Gastrocnemius medialis (tissue), 4 donors: ENCODE measurements at regions not wholly inside any gene's neighbourhood (a gene's known extent, or its start where the extent isn't known, plus 50 kb on each side); places are given as distances from the start of the nearest gene placed in this dataset.
A peak's percentile ranks its signal among the peaks of the same experiment; 100 is the strongest.

Experiments
- ATAC-seq, 2 donors: fragments of 150-250 bp; one replicate each; pipeline ENCODE4 v1.9.1; 2016
- DNase-seq, 2 donors: peaks; one replicate each; pipeline ENCODE4 v3.0.0-alpha.2; 2019
- H3K27ac ChIP-seq, 4 donors: fragments of 200-600 bp; sonication (generic); 1 replicate in 1 of 4; 2 replicates in 3 of 4; pipeline ENCODE4 v1.5.1; 2016 to 2018; ENCODE audit warnings: mild to moderate bottlenecking in 2 of 4, moderate library complexity in 1 of 4
- H3K27me3 ChIP-seq, 3 donors: fragments of 200-600 bp; sonication (generic) in 2 of 3; 1 replicate in 1 of 3; 2 replicates in 2 of 3; pipeline versions ENCODE4 v1.5.1 to v1.6.0; 2016 to 2019; ENCODE audit warnings: mild to moderate bottlenecking in 1 of 3, moderate library complexity in 1 of 3
- H3K36me3 ChIP-seq, 2 donors: fragments of 200-600 bp; sonication (generic) in 1 of 2; one replicate each; pipeline ENCODE4 v1.5.1; 2017 to 2018
- H3K4me1 ChIP-seq, 2 donors: fragments of 200-600 bp; sonication (generic) in 1 of 2; one replicate each; pipeline ENCODE4 v1.5.1; 2016 to 2017; ENCODE audit warnings: mild to moderate bottlenecking in 2 of 2
- H3K4me3 ChIP-seq, 4 donors: fragments of 200-600 bp; sonication (generic) in 3 of 4; 1 replicate in 1 of 4; 2 replicates in 3 of 4; pipeline ENCODE4 v1.5.1; 2016 to 2019; ENCODE audit warnings: mild to moderate bottlenecking in 2 of 4
- H3K9me3 ChIP-seq, 3 donors: fragments of 200-600 bp; sonication (generic) in 2 of 3; 1 replicate in 1 of 3; 2 replicates in 2 of 3; pipeline ENCODE4 v1.5.1; 2016 to 2019
- POLR2A ChIP-seq, 2 donors: fragments of 450-650 bp; IDR thresholded peaks; one replicate each; pipeline ENCODE4 v1.6.1; 2017; ENCODE audit warnings: antibody characterized with exemption in 2 of 2, mild to moderate bottlenecking in 2 of 2, moderate library complexity in 2 of 2
- in situ Hi-C, 4 donors: fragments of 200-750 bp; cut with MboI; loops; one replicate each; pipeline versions ENCODE4 v1.15.0 to v1.8.0; 2017; ENCODE audit warnings: low sequenced_read_pairs in 4 of 4
- intact Hi-C: fragments of 100-400 bp; cut with DNase I; formaldehyde crosslinking; loops from one replicate; pipeline ENCODE4 v1.15.1; 2023; ENCODE audit warnings: low total_unique reads
- TF ChIP-seq, protein P1 (sequence below), 5 experiments: fragments of 450-650 bp in 3 of 5; fragments of 200-600 bp in 2 of 5; sonication (generic) in 2 of 5; IDR thresholded peaks in 4 of 5; conservative IDR thresholded peaks in 1 of 5; 1 replicate in 4 of 5; 2 replicates in 1 of 5; pipeline ENCODE4 v1.5.1; 2016 to 2019; ENCODE audit warnings: antibody characterized with exemption in 5 of 5, mild to moderate bottlenecking in 3 of 5, moderate library complexity in 3 of 5

DNA sequence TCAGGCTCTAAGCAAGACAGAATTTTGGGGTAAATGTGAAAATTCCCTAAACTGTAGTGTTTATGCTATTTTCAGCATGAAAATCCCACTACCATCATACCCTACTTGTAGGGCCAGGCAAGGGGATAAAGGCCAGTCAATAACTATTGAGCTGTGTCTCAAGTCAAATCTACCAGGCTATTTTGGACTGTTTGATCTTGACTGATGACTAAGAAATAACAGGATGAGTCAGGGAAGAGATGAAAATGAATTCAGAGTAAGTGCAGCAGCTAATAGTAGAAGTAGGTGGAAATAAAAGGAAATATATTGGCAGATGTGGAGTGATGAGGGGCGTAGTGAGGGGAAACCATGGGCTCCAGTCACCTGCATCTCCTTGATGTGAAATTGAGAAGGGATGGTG is 225.8 kb upstream of the PHYHIPL start:
- Histone ChIP-seq H3K36me3 (no peaks in the 10 kb centered on the region), H3K9me3 (no peaks in the 10 kb centered on the region), H3K4me3 (no peak overlapping the region), H3K27ac (peak overlapping the region in 1 of 4 donors; percentile 23), H3K27me3 (no peaks in the 10 kb centered on the region), H3K4me1 (peaks cover 0 to 14% of the 10 kb centered on the region in 2 donors)
- ATAC-seq (peak in 1 of 2 donors; percentile 5), DNase-seq (no peak)
- in situ Hi-C loops: loop anchor here (10.0 to 25.0 kb wide), 6 partner anchors 166 to 674 kb away; no protein-coding TSS in a partner anchor
- intact Hi-C loops: loop anchor here (5.0 kb wide), 2 partner anchors 168 to 282 kb away; no protein-coding TSS in a partner anchor
- TF ChIP-seq POLR2A (IDR thresholded peaks at IDR 0.05): no peak

DNA sequence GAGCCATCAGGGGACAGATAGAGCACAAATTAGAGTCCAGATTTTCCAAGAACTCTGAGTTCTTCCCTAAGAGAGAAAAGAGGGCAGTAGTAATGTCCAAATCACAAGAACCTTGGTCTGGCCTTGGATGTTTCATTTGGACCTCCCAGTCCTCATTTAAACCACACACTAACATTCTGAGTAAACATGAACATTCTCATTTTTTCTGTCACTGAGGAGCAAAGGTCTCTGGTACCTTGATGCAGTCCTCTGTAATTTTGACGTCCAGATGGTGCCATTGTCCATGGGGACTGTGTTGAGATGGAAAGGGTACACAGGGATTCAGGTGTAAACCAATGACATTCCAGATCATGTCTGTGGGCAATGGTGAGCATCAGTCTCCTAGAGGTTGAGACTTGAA is 225.4 kb upstream of the PHYHIPL start:
- in situ Hi-C loops (loop anchor here (10.0 to 25.0 kb wide), 6 partner anchors 166 to 674 kb away; no protein-coding TSS in a partner anchor), intact Hi-C loops (loop anchor here (5.0 kb wide), 2 partner anchors 169 to 281 kb away; no protein-coding TSS in a partner anchor)
- H3K4me1 ChIP-seq: peaks cover 0 to 18% of the 10 kb centered on the region in 2 donors
- H3K27me3 ChIP-seq: no peaks in the 10 kb centered on the region
- peak overlapping the region in 3 of 4 donors; percentile 1 to 42 (median 23) for H3K27ac ChIP-seq
- no peak overlapping the region for H3K4me3 ChIP-seq
- no peaks in the 10 kb centered on the region for H3K36me3 ChIP-seq
- no peaks in the 10 kb centered on the region for H3K9me3 ChIP-seq
- DNase-seq (no peak), ATAC-seq (peak in 1 of 2 donors; percentile 3)
- TF ChIP-seq, protein P1, sequence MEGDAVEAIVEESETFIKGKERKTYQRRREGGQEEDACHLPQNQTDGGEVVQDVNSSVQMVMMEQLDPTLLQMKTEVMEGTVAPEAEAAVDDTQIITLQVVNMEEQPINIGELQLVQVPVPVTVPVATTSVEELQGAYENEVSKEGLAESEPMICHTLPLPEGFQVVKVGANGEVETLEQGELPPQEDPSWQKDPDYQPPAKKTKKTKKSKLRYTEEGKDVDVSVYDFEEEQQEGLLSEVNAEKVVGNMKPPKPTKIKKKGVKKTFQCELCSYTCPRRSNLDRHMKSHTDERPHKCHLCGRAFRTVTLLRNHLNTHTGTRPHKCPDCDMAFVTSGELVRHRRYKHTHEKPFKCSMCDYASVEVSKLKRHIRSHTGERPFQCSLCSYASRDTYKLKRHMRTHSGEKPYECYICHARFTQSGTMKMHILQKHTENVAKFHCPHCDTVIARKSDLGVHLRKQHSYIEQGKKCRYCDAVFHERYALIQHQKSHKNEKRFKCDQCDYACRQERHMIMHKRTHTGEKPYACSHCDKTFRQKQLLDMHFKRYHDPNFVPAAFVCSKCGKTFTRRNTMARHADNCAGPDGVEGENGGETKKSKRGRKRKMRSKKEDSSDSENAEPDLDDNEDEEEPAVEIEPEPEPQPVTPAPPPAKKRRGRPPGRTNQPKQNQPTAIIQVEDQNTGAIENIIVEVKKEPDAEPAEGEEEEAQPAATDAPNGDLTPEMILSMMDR (IDR thresholded peaks at IDR 0.05 in 4 of 5, conservative IDR thresholded peaks at IDR 0.05 in 1 of 5): no peak
- TF ChIP-seq POLR2A (IDR thresholded peaks at IDR 0.05): no peak

- H3K4me1 ChIP-seq: peaks cover 0 to 23% of the 10 kb centered on the region in 2 donors
- ATAC-seq: peak; percentile 52 to 61
- no peak for DNase-seq
- intact Hi-C loops: loop anchor here (1.0 to 5.0 kb wide), 4 partner anchors 169 to 671 kb away; no protein-coding TSS in a partner anchor
- no peaks in the 10 kb centered on the region for H3K27me3 ChIP-seq
- peak overlapping the region in 3 of 4 donors; percentile 23 to 53 (median 42) for H3K27ac ChIP-seq
- H3K36me3 ChIP-seq: no peaks in the 10 kb centered on the region
- H3K4me3 ChIP-seq: no peak overlapping the region
- H3K9me3 ChIP-seq: no peaks in the 10 kb centered on the region
- TF ChIP-seq POLR2A (IDR thresholded peaks at IDR 0.05): no peak
- TF ChIP-seq, protein P1 (IDR thresholded peaks at IDR 0.05 in 4 of 5, conservative IDR thresholded peaks at IDR 0.05 in 1 of 5): no peak
- in situ Hi-C loops: loop anchor here (10.0 to 25.0 kb wide), 6 partner anchors 167 to 673 kb away; no protein-coding TSS in a partner anchor
Measured at GRCh38 chr10:58951746-58952145, 224.7 kb upstream of the PHYHIPL start.

DNA sequence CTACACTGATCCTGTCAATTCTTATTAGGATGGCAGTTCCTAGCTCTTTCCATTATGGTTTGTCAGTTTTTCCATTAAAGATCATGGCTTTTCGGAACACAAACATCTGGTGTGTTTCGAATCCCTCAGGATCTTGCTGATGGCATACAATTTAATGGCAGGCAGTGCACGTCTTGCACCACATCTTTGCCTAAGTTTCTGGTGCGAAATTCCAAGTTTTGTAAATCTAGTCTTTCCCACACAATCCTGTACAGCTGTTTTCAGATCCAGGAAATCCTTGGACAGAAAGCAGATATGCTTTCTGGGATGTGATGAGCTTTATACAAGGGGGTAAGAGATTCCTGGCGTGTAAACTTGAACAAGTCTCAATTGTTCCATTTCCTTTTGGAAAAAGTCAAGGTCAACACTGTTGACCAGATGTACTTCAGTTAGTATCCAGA is 224.3 kb upstream of the PHYHIPL start:
- Histone ChIP-seq H3K4me1 (peaks cover 3 to 27% of the 10 kb centered on the region in 2 donors), H3K27ac (peak overlapping the region; percentile 33 to 53 (median 46)), H3K9me3 (no peaks in the 10 kb centered on the region), H3K4me3 (no peak overlapping the region), H3K36me3 (no peaks in the 10 kb centered on the region), H3K27me3 (no peaks in the 10 kb centered on the region)
- ATAC-seq (peak; percentile 59 to 65), DNase-seq (peak; percentile 7 to 34)
- in situ Hi-C loops (loop anchor here (10.0 to 25.0 kb wide), 6 partner anchors 167 to 673 kb away; no protein-coding TSS in a partner anchor), intact Hi-C loops (loop anchor here (1.0 to 5.0 kb wide), 4 partner anchors 170 to 671 kb away; no protein-coding TSS in a partner anchor)
- no peak for TF ChIP-seq POLR2A (IDR thresholded peaks at IDR 0.05)
- TF ChIP-seq, protein P1 (IDR thresholded peaks at IDR 0.05 in 4 of 5, conservative IDR thresholded peaks at IDR 0.05 in 1 of 5): no peak

- no peaks in the 10 kb centered on the region for H3K36me3 ChIP-seq
- TF ChIP-seq, protein P1 (IDR thresholded peaks at IDR 0.05 in 4 of 5, conservative IDR thresholded peaks at IDR 0.05 in 1 of 5): peak; percentile 61 to 83 (median 73)
- no peak for TF ChIP-seq POLR2A (IDR thresholded peaks at IDR 0.05)
- in situ Hi-C loops (loop anchor here (10.0 to 25.0 kb wide), 6 partner anchors 168 to 672 kb away; no protein-coding TSS in a partner anchor), intact Hi-C loops (loop anchor here (1.0 to 5.0 kb wide), 4 partner anchors 171 to 670 kb away; no protein-coding TSS in a partner anchor)
- no peaks in the 10 kb centered on the region for H3K27me3 ChIP-seq
- H3K27ac ChIP-seq: peak overlapping the region; percentile 33 to 53 (median 46)
- H3K4me1 ChIP-seq: peaks cover 6 to 31% of the 10 kb centered on the region in 2 donors
- H3K9me3 ChIP-seq: no peaks in the 10 kb centered on the region
- DNase-seq (peak in 1 of 2 donors; percentile 18), ATAC-seq (peak; percentile 46 to 59)
- H3K4me3 ChIP-seq: no peak overlapping the region
Measured at GRCh38 chr10:58952747-58953466, 223.5 kb upstream of the PHYHIPL start.
